ENCODE measurements at regions not wholly inside any gene's neighbourhood (a gene's known extent, or its start where the extent isn't known, plus 50 kb on each side); places are given as distances from the start of the nearest gene placed in this dataset.

DNA sequence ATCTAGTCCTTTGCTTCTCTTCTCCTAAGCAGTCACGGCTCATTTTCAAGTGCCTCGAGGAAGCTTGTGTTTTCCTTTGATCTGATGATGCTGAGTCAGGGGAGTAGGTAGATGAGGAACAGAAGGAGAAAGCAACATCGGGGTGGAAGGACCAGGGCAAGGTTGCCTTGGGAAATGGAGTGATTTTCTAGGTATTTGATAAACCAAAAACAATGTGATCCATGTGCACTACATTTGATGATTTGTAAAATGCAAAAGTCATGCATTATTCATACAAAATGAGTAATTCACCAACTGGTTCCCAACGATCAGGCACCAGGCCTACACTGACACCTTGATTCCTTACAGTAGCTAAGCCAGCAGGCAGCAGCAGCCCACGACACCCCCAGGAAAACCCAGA, 205.3 kb downstream of the ANAPC1 start:
- no peaks in the 10 kb centered on the region for H3K36me3 ChIP-seq (replicated peaks; ENCODE audit: low read depth, low read length)
- H4K20me1 ChIP-seq (ENCODE audit: insufficient read depth, low read length), result no peaks in the 10 kb centered on the region
- TF ChIP-seq, protein P1, sequence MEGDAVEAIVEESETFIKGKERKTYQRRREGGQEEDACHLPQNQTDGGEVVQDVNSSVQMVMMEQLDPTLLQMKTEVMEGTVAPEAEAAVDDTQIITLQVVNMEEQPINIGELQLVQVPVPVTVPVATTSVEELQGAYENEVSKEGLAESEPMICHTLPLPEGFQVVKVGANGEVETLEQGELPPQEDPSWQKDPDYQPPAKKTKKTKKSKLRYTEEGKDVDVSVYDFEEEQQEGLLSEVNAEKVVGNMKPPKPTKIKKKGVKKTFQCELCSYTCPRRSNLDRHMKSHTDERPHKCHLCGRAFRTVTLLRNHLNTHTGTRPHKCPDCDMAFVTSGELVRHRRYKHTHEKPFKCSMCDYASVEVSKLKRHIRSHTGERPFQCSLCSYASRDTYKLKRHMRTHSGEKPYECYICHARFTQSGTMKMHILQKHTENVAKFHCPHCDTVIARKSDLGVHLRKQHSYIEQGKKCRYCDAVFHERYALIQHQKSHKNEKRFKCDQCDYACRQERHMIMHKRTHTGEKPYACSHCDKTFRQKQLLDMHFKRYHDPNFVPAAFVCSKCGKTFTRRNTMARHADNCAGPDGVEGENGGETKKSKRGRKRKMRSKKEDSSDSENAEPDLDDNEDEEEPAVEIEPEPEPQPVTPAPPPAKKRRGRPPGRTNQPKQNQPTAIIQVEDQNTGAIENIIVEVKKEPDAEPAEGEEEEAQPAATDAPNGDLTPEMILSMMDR (IDR thresholded peaks at IDR 0.05; ENCODE audit: low read depth, low read length), result no peak
- TF ChIP-seq EZH2phosphoT487 (IDR thresholded peaks at IDR 0.05; ENCODE audit: low read depth), result no peak
- no peak overlapping the region for H3K9ac ChIP-seq (ENCODE audit: low read length)
- H3K79me2 ChIP-seq (ENCODE audit: low read length), result no peaks in the 10 kb centered on the region
- H3K9me3 ChIP-seq (ENCODE audit: insufficient read depth, low read length), result no peaks in the 10 kb centered on the region
- H3K27me3 ChIP-seq (ENCODE audit: low read depth, low read length), result peaks cover 28% of the 10 kb centered on the region
- no peak overlapping the region for H2AFZ ChIP-seq (ENCODE audit: low read depth, low read length)
- H3K4me1 ChIP-seq (ENCODE audit: low read length), result peaks cover 39% of the 10 kb centered on the region
- peak overlapping the region; percentile 46 for H3K4me3 ChIP-seq (ENCODE audit: low read length)
- no peak overlapping the region for H3K27ac ChIP-seq (ENCODE audit: low read length)
- peak overlapping the region; percentile 65 for H3K4me2 ChIP-seq (ENCODE audit: low read length)

DNA sequence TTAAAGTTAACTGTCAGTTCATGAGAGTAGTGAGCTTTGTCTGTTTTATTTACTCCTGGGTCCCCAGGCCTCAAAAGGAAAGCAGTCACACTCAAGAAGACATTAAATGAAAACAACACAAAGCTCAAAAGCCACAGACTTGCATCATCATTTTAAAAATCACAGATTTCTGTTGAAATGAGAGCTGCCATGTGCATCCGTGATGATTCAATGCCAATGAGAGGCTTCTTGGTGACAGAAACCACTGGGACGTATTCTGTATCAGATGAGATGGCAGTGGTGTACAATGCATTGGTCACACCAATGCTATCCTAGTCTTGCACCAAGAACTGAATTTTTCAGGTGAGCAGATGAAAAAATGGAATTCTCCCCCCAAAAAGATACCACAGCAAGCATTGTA, 204.8 kb downstream of the ANAPC1 start:
- Histone ChIP-seq H3K4me1 (ENCODE audit: low read length) (peaks cover 39% of the 10 kb centered on the region), H3K36me3 (replicated peaks; ENCODE audit: low read depth, low read length) (no peaks in the 10 kb centered on the region), H2AFZ (ENCODE audit: low read depth, low read length) (no peak overlapping the region), H3K9me3 (ENCODE audit: insufficient read depth, low read length) (no peaks in the 10 kb centered on the region), H3K27ac (ENCODE audit: low read length) (no peak overlapping the region), H3K79me2 (ENCODE audit: low read length) (no peaks in the 10 kb centered on the region), H3K9ac (ENCODE audit: low read length) (no peak overlapping the region), H3K27me3 (ENCODE audit: low read depth, low read length) (peaks cover 28% of the 10 kb centered on the region), H3K4me2 (ENCODE audit: low read length) (no peak overlapping the region), H3K4me3 (ENCODE audit: low read length) (no peak overlapping the region), H4K20me1 (ENCODE audit: insufficient read depth, low read length) (no peaks in the 10 kb centered on the region)
- no peak for TF ChIP-seq EZH2phosphoT487 (IDR thresholded peaks at IDR 0.05; ENCODE audit: low read depth)
- TF ChIP-seq, protein P1 (IDR thresholded peaks at IDR 0.05; ENCODE audit: low read depth, low read length), result no peak

DNA sequence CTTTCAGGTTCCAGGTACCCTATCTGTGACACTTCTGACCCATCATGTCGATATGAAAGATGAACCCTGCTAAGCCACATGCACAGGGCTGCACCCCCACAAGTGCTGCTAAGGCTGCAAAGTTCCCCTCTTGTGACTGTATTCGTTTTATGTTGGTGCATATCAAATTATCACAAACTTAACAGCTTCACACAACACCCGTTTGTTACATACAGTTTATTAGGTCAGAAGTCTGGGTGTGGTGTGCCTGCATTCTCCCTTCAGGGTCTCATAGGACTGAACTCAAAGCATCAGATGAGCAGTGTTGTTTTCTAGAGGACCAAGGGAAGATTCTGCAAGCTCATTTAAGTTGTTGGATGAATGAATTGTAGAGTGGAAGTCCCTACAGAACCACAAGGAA, 199.4 kb downstream of the ANAPC1 start:
- Histone ChIP-seq H3K27ac (ENCODE audit: low read length) (no peak overlapping the region), H3K4me1 (ENCODE audit: low read length) (peaks cover 6% of the 10 kb centered on the region), H3K36me3 (replicated peaks; ENCODE audit: low read depth, low read length) (no peaks in the 10 kb centered on the region), H4K20me1 (ENCODE audit: insufficient read depth, low read length) (no peaks in the 10 kb centered on the region), H3K27me3 (ENCODE audit: low read depth, low read length) (peaks cover 6% of the 10 kb centered on the region; the same call in 1 of the 2 replicates), H3K9me3 (ENCODE audit: insufficient read depth, low read length) (no peaks in the 10 kb centered on the region), H2AFZ (ENCODE audit: low read depth, low read length) (no peak overlapping the region), H3K9ac (ENCODE audit: low read length) (no peak overlapping the region), H3K4me2 (ENCODE audit: low read length) (no peak overlapping the region), H3K79me2 (ENCODE audit: low read length) (no peaks in the 10 kb centered on the region), H3K4me3 (ENCODE audit: low read length) (no peak overlapping the region)
- no peak for TF ChIP-seq EZH2phosphoT487 (IDR thresholded peaks at IDR 0.05; ENCODE audit: low read depth)

DNA sequence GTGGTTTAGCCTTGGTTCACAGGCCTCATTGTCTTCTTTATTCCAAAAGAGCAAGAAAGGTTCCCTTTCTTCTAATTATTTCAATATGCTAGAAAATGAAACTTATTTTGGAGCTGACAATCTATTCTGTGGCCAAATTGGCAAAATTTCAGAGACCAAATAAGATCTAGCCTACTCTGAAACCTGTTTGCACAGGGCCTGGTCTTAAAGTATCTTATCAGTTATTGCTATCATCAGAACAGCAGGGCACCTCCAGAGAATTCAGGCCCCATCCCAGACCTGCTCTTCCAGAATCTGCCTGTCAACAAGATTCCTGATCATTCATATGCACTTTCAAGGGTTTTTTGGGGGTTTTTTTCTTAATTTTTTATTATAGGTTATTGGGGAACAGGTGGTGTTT, 198.7 kb downstream of the ANAPC1 start:
- H3K27ac ChIP-seq (ENCODE audit: low read length), result no peak overlapping the region
- H2AFZ ChIP-seq (ENCODE audit: low read depth, low read length), result no peak overlapping the region
- H3K36me3 ChIP-seq (replicated peaks; ENCODE audit: low read depth, low read length), result no peaks in the 10 kb centered on the region
- no peak overlapping the region for H3K4me3 ChIP-seq (ENCODE audit: low read length)
- TF ChIP-seq, protein P1 (IDR thresholded peaks at IDR 0.05; ENCODE audit: low read depth, low read length), result no peak
- TF ChIP-seq EZH2phosphoT487 (IDR thresholded peaks at IDR 0.05; ENCODE audit: low read depth), result no peak
- no peak overlapping the region for H3K4me2 ChIP-seq (ENCODE audit: low read length)
- H3K9me3 ChIP-seq (ENCODE audit: insufficient read depth, low read length), result no peaks in the 10 kb centered on the region
- H3K9ac ChIP-seq (ENCODE audit: low read length), result no peak overlapping the region
- H3K27me3 ChIP-seq (ENCODE audit: low read depth, low read length), result peaks cover 5% of the 10 kb centered on the region; the same call in 1 of the 2 replicates
- H3K79me2 ChIP-seq (ENCODE audit: low read length), result no peaks in the 10 kb centered on the region
- H3K4me1 ChIP-seq (ENCODE audit: low read length), result peaks cover 3% of the 10 kb centered on the region
- H4K20me1 ChIP-seq (ENCODE audit: insufficient read depth, low read length), result no peaks in the 10 kb centered on the region

DNA sequence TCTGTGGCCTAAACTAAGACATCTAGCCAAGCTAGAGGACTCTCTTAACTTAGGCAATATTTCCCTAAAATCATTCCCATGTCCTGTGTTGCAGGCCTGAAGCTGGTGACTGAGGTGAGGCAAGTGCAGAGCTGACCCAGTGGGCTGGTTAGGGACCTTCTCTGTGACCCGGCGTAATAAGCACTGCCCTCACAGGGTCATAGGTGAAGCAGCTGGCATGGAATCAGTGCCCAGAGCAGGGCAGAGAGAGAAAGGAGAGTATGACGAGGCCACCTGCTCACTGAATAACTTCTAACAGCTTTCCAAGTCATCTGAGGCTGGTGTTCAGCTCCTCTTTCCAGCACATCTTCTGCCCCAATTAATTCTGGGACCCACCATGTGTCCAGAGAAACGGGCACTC, 197.0 kb downstream of the ANAPC1 start:
- no peak for TF ChIP-seq EZH2phosphoT487 (IDR thresholded peaks at IDR 0.05; ENCODE audit: low read depth)
- TF ChIP-seq, protein P1 (IDR thresholded peaks at IDR 0.05; ENCODE audit: low read depth, low read length), result no peak
- H3K27ac ChIP-seq (ENCODE audit: low read length), result no peak overlapping the region
- no peaks in the 10 kb centered on the region for H4K20me1 ChIP-seq (ENCODE audit: insufficient read depth, low read length)
- H3K4me2 ChIP-seq (ENCODE audit: low read length), result no peak overlapping the region
- H3K79me2 ChIP-seq (ENCODE audit: low read length), result no peaks in the 10 kb centered on the region
- H3K27me3 ChIP-seq (ENCODE audit: low read depth, low read length), result no peaks in the 10 kb centered on the region
- no peak overlapping the region for H3K9ac ChIP-seq (ENCODE audit: low read length)
- H2AFZ ChIP-seq (ENCODE audit: low read depth, low read length), result no peak overlapping the region
- no peak overlapping the region for H3K4me3 ChIP-seq (ENCODE audit: low read length)
- H3K4me1 ChIP-seq (ENCODE audit: low read length), result no peaks in the 10 kb centered on the region
- no peaks in the 10 kb centered on the region for H3K36me3 ChIP-seq (replicated peaks; ENCODE audit: low read depth, low read length)
- no peaks in the 10 kb centered on the region for H3K9me3 ChIP-seq (ENCODE audit: insufficient read depth, low read length)

Data from OCI-LY3 (cell line).